Heart right ventricle (tissue), 16 donors: ENCODE measurements at regions not wholly inside any gene's neighbourhood (a gene's known extent, or its start where the extent isn't known, plus 50 kb on each side); places are given as distances from the start of the nearest gene placed in this dataset.

Experiments
- ATAC-seq, 8 donors: fragments of 200-7000 bp; cut with Tn5 transposase; one replicate each; pipeline ENCODE4 v1.9.1; 2020; ENCODE audit warnings: mild to moderate bottlenecking in 8 of 8, moderate library complexity in 8 of 8, moderate number of reproducible peaks in 1 of 8
- DNase-seq, 2 donors: peaks; one replicate each; pipeline ENCODE4 v3.0.0-alpha.2; 2020
- H3K27ac ChIP-seq, 10 donors: fragments of 200-600 bp; sonication (generic) in 2 of 10; one replicate each; pipeline versions ENCODE4 v1.5.0 to v1.8.0; 2020 to 2022; ENCODE audit warnings: mild to moderate bottlenecking in 3 of 10
- H3K27me3 ChIP-seq, 7 donors: fragments of 200-600 bp; one replicate each; pipeline ENCODE4 v1.8.0; 2021 to 2022; ENCODE audit warnings: mild to moderate bottlenecking in 2 of 7
- H3K36me3 ChIP-seq, 9 donors: fragments of 200-600 bp; sonication (generic) in 1 of 9; one replicate each; pipeline versions ENCODE4 v1.5.0 to v1.8.0; 2020 to 2022; ENCODE audit warnings: mild to moderate bottlenecking in 2 of 9
- H3K4me1 ChIP-seq, 9 donors: fragments of 200-600 bp; sonication (generic) in 1 of 9; one replicate each; pipeline versions ENCODE4 v1.5.0 to v1.8.0; 2020 to 2022; ENCODE audit warnings: mild to moderate bottlenecking in 4 of 9
- H3K4me3 ChIP-seq, 10 donors: fragments of 200-600 bp; sonication (generic) in 2 of 10; one replicate each; pipeline versions ENCODE4 v1.5.0 to v1.8.0; 2020 to 2022; ENCODE audit warnings: mild to moderate bottlenecking in 7 of 10, moderate library complexity in 2 of 10
- H3K9me3 ChIP-seq, 11 donors: fragments of 200-600 bp in 10 of 11; sonication (generic) in 2 of 11; one replicate each; pipeline versions ENCODE4 v1.5.0 to v1.8.0; 2013 to 2022; ENCODE audit warnings: mild to moderate bottlenecking in 2 of 11, control low read depth in 1 of 11, moderate library complexity in 1 of 11
- CTCF ChIP-seq, 9 donors: fragments of 200-600 bp; sonication (generic) in 2 of 9; IDR thresholded peaks; one replicate each; pipeline versions ENCODE4 v1.5.0 to v1.8.0; 2021 to 2022; ENCODE audit warnings: antibody characterized with exemption in 9 of 9, mild to moderate bottlenecking in 5 of 9, moderate library complexity in 1 of 9
- WGBS, 2 donors: extraction: QIAGEN DNeasy Blood & Tissue Kit; methylation state at CpG; one replicate each; pipeline ENCODE4 v1.1.7; 2013; ENCODE audit warnings: inconsistent platforms in 1 of 2; 5-methylcytosine and 5-hydroxymethylcytosine counted together
- intact Hi-C, 10 donors: fragments of 100-400 bp; cut with DNase I; formaldehyde crosslinking; loops; one replicate each; pipeline versions ENCODE4 v1.11.1 to v1.14.2; 2022
- donor health status: Arrhythmogenic right ventricular cardiomyopathy.
- donor health status: ischemic (EF 13 %, LVEDD 7.1; RV severe dilation, severe dysfunction).
- donor health status: healthy with polysubstance abuse.
- donor health status: DM: no; HTN: yes; CAD: no.
- donor health status: DM: no; HTN: no; CAD: no.
- donor health status: ischemic (EF 25% LVEDD 6.9; RV normal size, moderate dysfunction).
- donor health status: ischemic (EF 25% LVEDD 5.7; RV mildly dilated, moderate dysfunction).
- donor health status: healthy.
- donor health status: DM: yes; HTN: yes; CAD: no.
- donor health status: Ischemic cardiomyopathy.
- donor health status: ischemic (EF 35%, LVEDD 5.7; RV mildly dilated, moderate dysfunction).
- donor health status: nonischemic (EF 11% LVEDD 7.7; RV severe dilation, severe dysfunction).
- donor health status: DM: yes; HTN: yes; CAD: no.
- donor health status: PGD.
- donor health status: ischemic (EF 29% LVEDD 5.4; RV normal size, mild dysfunction).
- donor health status: nonischemic (EF 23%, LVEDD 6.1; RV moderate dilation, normal function).

DNA sequence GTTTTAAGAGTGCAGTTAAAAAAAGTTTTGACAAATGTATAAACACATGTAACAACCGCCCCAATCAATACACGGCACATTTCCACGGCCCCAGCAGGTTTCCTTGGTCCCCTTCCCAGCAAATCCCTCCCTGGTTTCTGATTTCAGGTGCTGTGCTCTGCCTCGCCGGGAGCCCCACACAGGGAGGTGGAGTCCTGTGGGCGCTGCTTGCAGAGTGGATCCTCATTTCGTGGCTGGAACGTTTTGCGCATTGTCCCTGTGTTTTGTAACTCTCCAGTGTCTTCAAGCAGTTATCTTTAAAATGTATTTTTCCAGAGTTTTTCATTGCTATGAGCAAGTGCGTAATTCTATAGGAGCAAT lies 124.8 kb downstream of the GALR1 start:
- DNase-seq (no peak), ATAC-seq (no peak)
- Histone ChIP-seq H3K4me3 (no peak overlapping the region), H3K9me3 (peaks cover 0 to 16% (median 8%) of the 10 kb centered on the region in 11 donors), H3K27ac (peak overlapping the region in 1 of 10 donors; percentile 35), H3K27me3 (peaks cover 0 to 6% (median 0%) of the 10 kb centered on the region in 7 donors), H3K36me3 (no peaks in the 10 kb centered on the region), H3K4me1 (no peaks in the 10 kb centered on the region)
- intact Hi-C loops = no loop called here
- WGBS, 2 donors = 65 to 72% methylated on average over 10 of the region's 10 CpGs
- no peak for TF ChIP-seq CTCF (IDR thresholded peaks at IDR 0.05)

DNA sequence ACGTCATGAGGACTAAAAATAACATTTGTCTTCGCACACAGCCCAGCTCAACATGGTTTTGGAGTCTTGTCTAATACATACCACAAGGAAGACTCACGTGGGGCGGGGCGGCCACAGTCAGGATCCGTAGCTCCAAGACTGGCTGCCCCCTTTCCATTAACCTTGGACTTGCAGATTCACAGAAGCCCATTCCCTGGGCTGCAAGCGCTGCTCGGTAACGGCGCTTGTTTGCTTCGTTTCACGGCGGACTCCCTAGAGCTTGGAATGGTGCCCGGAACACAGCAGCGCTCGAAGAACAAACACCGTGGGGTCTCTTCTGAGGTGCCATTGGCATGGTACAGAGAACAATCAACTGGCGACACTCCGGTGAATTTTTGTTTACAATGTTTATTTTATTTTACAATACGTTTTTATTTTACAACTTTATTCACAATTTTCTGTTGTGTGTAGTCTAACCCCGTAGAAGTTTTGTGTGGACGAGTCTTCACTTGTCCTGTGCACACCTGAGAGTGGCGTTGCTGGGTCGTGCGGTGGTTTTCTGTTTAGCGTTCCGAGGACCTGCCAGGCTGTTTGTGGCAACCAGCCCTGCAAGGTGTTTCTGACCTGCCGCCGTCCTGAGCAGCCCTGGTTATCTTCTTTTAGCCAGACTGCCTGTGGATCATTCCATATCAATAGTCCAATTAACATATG lies 126.5 kb downstream of the GALR1 start:
- DNase-seq = no peak
- ATAC-seq = no peak
- no peak for TF ChIP-seq CTCF (IDR thresholded peaks at IDR 0.05)
- Histone ChIP-seq H3K9me3 (no peaks in the 10 kb centered on the region), H3K27me3 (peaks cover 0 to 12% (median 0%) of the 10 kb centered on the region in 7 donors), H3K4me1 (no peaks in the 10 kb centered on the region), H3K36me3 (no peaks in the 10 kb centered on the region), H3K4me3 (no peak overlapping the region), H3K27ac (no peak overlapping the region)
- 84 to 88% methylated on average over 29 of the region's 29 CpGs for WGBS, 2 donors
- intact Hi-C loops = no loop called here

DNA sequence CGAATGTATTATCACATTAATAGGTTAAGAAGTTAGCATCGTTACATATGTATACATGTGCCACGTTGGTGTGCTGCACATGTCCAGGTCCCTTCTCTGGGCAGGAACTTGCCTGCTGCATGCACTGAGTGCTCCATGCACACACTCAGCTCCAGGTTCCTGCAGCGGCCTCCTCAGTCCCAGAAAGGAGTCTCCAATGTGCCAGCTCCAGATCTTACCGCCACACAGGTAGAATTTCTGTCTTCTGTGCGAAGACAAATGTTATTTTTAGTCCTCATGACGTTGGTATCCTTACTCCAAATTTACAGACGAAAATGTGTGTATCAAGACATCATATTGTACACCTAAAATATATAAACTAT lies 127.1 kb downstream of the GALR1 start:
- no peaks in the 10 kb centered on the region for H3K36me3 ChIP-seq
- intact Hi-C loops = no loop called here
- WGBS, 2 donors = 68 to 72% methylated on average over 8 of the region's 8 CpGs
- no peak overlapping the region for H3K27ac ChIP-seq
- H3K4me3 ChIP-seq = no peak overlapping the region
- DNase-seq (no peak), ATAC-seq (no peak)
- no peaks in the 10 kb centered on the region for H3K4me1 ChIP-seq
- H3K27me3 ChIP-seq = peaks cover 0 to 15% (median 0%) of the 10 kb centered on the region in 7 donors
- H3K9me3 ChIP-seq = no peaks in the 10 kb centered on the region
- no peak for TF ChIP-seq CTCF (IDR thresholded peaks at IDR 0.05)

GRCh38 chr18:77377813-77378212 lies 128.2 kb downstream of the GALR1 start:
- WGBS, 2 donors = 93 to 95% methylated on average over 6 of the region's 6 CpGs
- no peaks in the 10 kb centered on the region for H3K9me3 ChIP-seq
- DNase-seq (no peak), ATAC-seq (no peak)
- intact Hi-C loops = no loop called here
- peaks cover 0 to 18% (median 7%) of the 10 kb centered on the region in 7 donors for H3K27me3 ChIP-seq
- no peak for TF ChIP-seq CTCF (IDR thresholded peaks at IDR 0.05)
- H3K4me1 ChIP-seq = no peaks in the 10 kb centered on the region
- no peak overlapping the region for H3K4me3 ChIP-seq
- no peaks in the 10 kb centered on the region for H3K36me3 ChIP-seq
- H3K27ac ChIP-seq = no peak overlapping the region
